IMR-90 (cell line): ENCODE measurements at regions not wholly inside any gene's neighbourhood (a gene's known extent, or its start where the extent isn't known, plus 50 kb on each side); places are given as distances from the start of the nearest gene placed in this dataset.

Experiments
- ATAC-seq: fragments of 200-7000 bp; cut with Tn5 transposase; 2 replicates; pipeline ENCODE4 v1.9.1; 2020; ENCODE audit warnings: low read depth, mild to moderate bottlenecking, moderate library complexity
- BruUV-seq: library from RNA; stranded (reverse); fragments of 400-500 nt; replicated peaks from 2 replicates; lab custom pipeline; 2021; lab: Mats Ljungman, UMichigan
- CTCF ChIA-PET: fragments of 300-600 bp; formaldehyde crosslinking; extraction: SDS; loops from one replicate; lab custom pipeline; 2021; ENCODE audit warnings: antibody characterized with exemption; lab: Yijun Ruan, JAX
- POLR2A ChIA-PET: fragments of 300-600 bp; sonication (Branson Sonifier 250); formaldehyde crosslinking; loops from one replicate; lab custom pipeline; 2022; ENCODE audit warnings: antibody characterized with exemption; ENCODE audit not compliant: unreplicated experiment; lab: Charles Lee
- DNase-seq: peaks from one replicate; pipeline ENCODE4 v3.0.0; 2013
- H2AFZ ChIP-seq: replicated peaks from 2 replicates; pipeline ENCODE3; 2013; ENCODE audit warnings: low read length, mild to moderate bottlenecking; ENCODE audit not compliant: poor library complexity
- H2AK5ac ChIP-seq: 2 replicates; pipeline ENCODE4 v1.6.1; 2013; ENCODE audit warnings: low read depth, low read length, inconsistent platforms
- H2AK9ac ChIP-seq: replicated peaks from 2 replicates; pipeline ENCODE3; 2013; ENCODE audit warnings: mild to moderate bottlenecking, low read depth, low read length, moderate library complexity; ENCODE audit not compliant: poor library complexity
- H2BK120ac ChIP-seq: 2 replicates; pipeline ENCODE4 v1.6.1; 2013; ENCODE audit warnings: low read depth, low read length, inconsistent platforms
- H2BK15ac ChIP-seq: 3 replicates; pipeline ENCODE4 v1.6.1; 2013; ENCODE audit warnings: low read depth, low read length, inconsistent platforms
- H2BK20ac ChIP-seq: 2 replicates; pipeline ENCODE4 v1.6.1; 2013; ENCODE audit warnings: low read depth, mild to moderate bottlenecking, inconsistent platforms, low read length, moderate library complexity
- H2BK5ac ChIP-seq: 2 replicates; pipeline ENCODE4 v1.6.1; 2013; ENCODE audit warnings: mild to moderate bottlenecking, low read depth, low read length, inconsistent platforms; ENCODE audit not compliant: poor library complexity, severe bottlenecking
- H3K14ac ChIP-seq: replicated peaks from 2 replicates; pipeline ENCODE4 v1.6.1; 2013; ENCODE audit warnings: low read depth, low read length, inconsistent platforms
- H3K18ac ChIP-seq: 2 replicates; pipeline ENCODE4 v1.6.1; 2013; ENCODE audit warnings: low read depth, low read length, control low read depth
- H3K23ac ChIP-seq: 2 replicates; pipeline ENCODE4 v1.6.1; 2013; ENCODE audit warnings: low read depth, low read length, inconsistent platforms
- H3K27ac ChIP-seq: 2 replicates; pipeline ENCODE4 v1.5.1; 2013; ENCODE audit warnings: mild to moderate bottlenecking, control low read depth, low read length; ENCODE audit not compliant: insufficient read depth
- H3K27me3 ChIP-seq: 2 replicates; pipeline ENCODE4 v1.6.1; 2013; ENCODE audit warnings: low read length; ENCODE audit not compliant: control insufficient read depth, insufficient read depth
- H3K36me3 ChIP-seq: 2 replicates; pipeline ENCODE4 v1.6.1; 2013; ENCODE audit warnings: low read length, mixed read lengths; ENCODE audit not compliant: control insufficient read depth, insufficient read depth
- H3K4ac ChIP-seq: 2 replicates; pipeline ENCODE4 v1.6.1; 2013; ENCODE audit warnings: low read depth, low read length, inconsistent platforms
- H3K4me1 ChIP-seq: 2 replicates; pipeline ENCODE4 v1.6.1; 2013; ENCODE audit warnings: low read length, mixed read lengths; ENCODE audit not compliant: control insufficient read depth, insufficient read depth
- H3K4me2 ChIP-seq: 2 replicates; pipeline ENCODE4 v1.6.1; 2013; ENCODE audit warnings: low read depth, mild to moderate bottlenecking, control low read depth, low read length, moderate library complexity
- H3K4me3 ChIP-seq: 2 replicates; pipeline ENCODE4 v1.5.1; 2013; ENCODE audit warnings: low read depth, mild to moderate bottlenecking, control low read depth, low read length, moderate library complexity; ENCODE audit not compliant: insufficient read depth
- H3K56ac ChIP-seq: 2 replicates; pipeline ENCODE4 v1.6.1; 2013; ENCODE audit warnings: low read length, inconsistent platforms; ENCODE audit not compliant: insufficient read depth; ENCODE audit errors: extremely low read depth
- H3K79me1 ChIP-seq, 2 experiments: 2 replicates each; pipeline ENCODE4 v1.6.1; 2013; ENCODE audit warnings: low read length in 2 of 2, inconsistent platforms in 1 of 2, low read depth in 1 of 2
- H3K9ac ChIP-seq: 2 replicates; pipeline ENCODE4 v1.6.1; 2013; ENCODE audit warnings: low read depth, low read length, control low read depth
- H3K9me1 ChIP-seq: 2 replicates; pipeline ENCODE4 v1.6.1; 2013; ENCODE audit warnings: low read length, inconsistent platforms; ENCODE audit not compliant: insufficient read depth
- H3K9me3 ChIP-seq: 2 replicates; pipeline ENCODE4 v1.6.1; 2013; ENCODE audit warnings: low read length; ENCODE audit not compliant: control insufficient read depth, insufficient read depth
- H4K20me1 ChIP-seq: 2 replicates; pipeline ENCODE4 v1.6.1; 2013; ENCODE audit warnings: low read length, inconsistent platforms; ENCODE audit not compliant: insufficient read depth
- H4K5ac ChIP-seq: 2 replicates; pipeline ENCODE4 v1.6.1; 2013; ENCODE audit warnings: mild to moderate bottlenecking, low read depth, low read length, control low read depth
- H4K8ac ChIP-seq, 2 experiments: 2 replicates each; pipeline ENCODE4 v1.6.1; 2013; ENCODE audit warnings: low read depth in 2 of 2, low read length in 2 of 2, control low read depth in 1 of 2, inconsistent platforms in 1 of 2
- H4K91ac ChIP-seq: 2 replicates; pipeline ENCODE4 v1.6.1; 2013; ENCODE audit warnings: low read depth, low read length, inconsistent platforms; ENCODE audit not compliant: insufficient read depth
- MAZ ChIP-seq: IDR thresholded peaks from 2 replicates; pipeline ENCODE4 v1.6.1; 2012; ENCODE audit warnings: low read depth, mild to moderate bottlenecking, low read length, improper control_type of control experiment, moderate library complexity, borderline replicate concordance
- NFE2L2 ChIP-seq: fragments of 150-350 bp; IDR thresholded peaks from 2 replicates; pipeline ENCODE4 v1.6.1; 2016; ENCODE audit warnings: low read depth, mild to moderate bottlenecking, low read length
- RAD21 ChIP-seq: IDR thresholded peaks from 2 replicates; pipeline ENCODE4 v1.6.1; 2012; ENCODE audit warnings: low read length, improper control_type of control experiment
- RCOR1 ChIP-seq: IDR thresholded peaks from 2 replicates; pipeline ENCODE4 v1.6.1; 2012; ENCODE audit warnings: mild to moderate bottlenecking, low read length, improper control_type of control experiment; ENCODE audit not compliant: insufficient replicate concordance
- WGBS, 2 experiments: methylation state at CpG; one replicate each; pipeline versions ENCODE4 v1.1.5 to v1.1.7; 2013; ENCODE audit warnings: missing lambda C conversion rate in 2 of 2; ENCODE audit not compliant: insufficient read length in 1 of 2; ENCODE audit errors: extremely low coverage in 2 of 2; 5-methylcytosine and 5-hydroxymethylcytosine counted together
- dilution Hi-C: fragments of 300-500 bp; cut with HindIII; formaldehyde crosslinking; loops from one replicate; pipeline ENCODE4 v1.14.3; 2018; ENCODE audit warnings: low sequenced_read_pairs; ENCODE audit not compliant: unreplicated experiment
- in situ Hi-C: fragments of 300-500 bp; cut with MboI; formaldehyde crosslinking; loops from 3 replicates; pipeline ENCODE4 v1.14.3; 2019; ENCODE audit warnings: low sequenced_read_pairs, inconsistent platforms, mixed read lengths
- intact Hi-C: fragments of 100-400 bp; cut with micrococcal nuclease; formaldehyde crosslinking; loops from 2 replicates; pipeline ENCODE4 v1.10.0; 2022

- no TSS peak for BruUV-seq
- intact Hi-C loops (no loop called here), in situ Hi-C loops (no loop called here), dilution Hi-C loops (no loop called here)
- Histone ChIP-seq H2BK15ac (no peak overlapping the region), H2BK120ac (no peak overlapping the region), H3K9ac (no peak overlapping the region), H3K4me3 (no peak overlapping the region), H3K18ac (no peak overlapping the region), H3K9me1 (no peaks in the 10 kb centered on the region), H3K9me3 (no peaks in the 10 kb centered on the region), H4K20me1 (no peaks in the 10 kb centered on the region), H2AK9ac (no peak overlapping the region), H4K8ac (no peak overlapping the region), H3K27me3 (no peaks in the 10 kb centered on the region), H2AK5ac (no peak overlapping the region), H2BK20ac (no peak overlapping the region), H3K79me1 (no peaks in the 10 kb centered on the region), H4K5ac (no peak overlapping the region), H2BK5ac (no peak overlapping the region), H3K23ac (no peak overlapping the region), H3K4ac (no peak overlapping the region), H3K56ac (no peak overlapping the region), H4K91ac (no peak overlapping the region), H3K4me1 (no peaks in the 10 kb centered on the region), H3K4me2 (no peak overlapping the region), H3K14ac (no peak overlapping the region), H3K27ac (no peak overlapping the region), H2AFZ (no peak overlapping the region), H3K36me3 (no peaks in the 10 kb centered on the region)
- WGBS, 2 experiments, result no CpG with 5 or more reads among the region's 1 CpG
- POLR2A ChIA-PET, result no interaction called here
- DNase-seq, result no peak
- CTCF ChIA-PET, result no interaction called here
- no peak for TF ChIP-seq NFE2L2
- no peak for TF ChIP-seq RAD21
- TF ChIP-seq RCOR1, result no peak
- TF ChIP-seq MAZ, result no peak
- no peak for ATAC-seq
Observed at GRCh38 chr3:145721815-145722214, 439.2 kb downstream of the PLOD2 start.
